ENCODE measurements at regions not wholly inside any gene's neighbourhood (a gene's known extent, or its start where the extent isn't known, plus 50 kb on each side); places are given as distances from the start of the nearest gene placed in this dataset.
"Not testable (repeated sequence)": the region's sequence is repeated elsewhere in the genome, so short reads cannot be mapped to it uniquely, and the experiment has no call there.

DNA sequence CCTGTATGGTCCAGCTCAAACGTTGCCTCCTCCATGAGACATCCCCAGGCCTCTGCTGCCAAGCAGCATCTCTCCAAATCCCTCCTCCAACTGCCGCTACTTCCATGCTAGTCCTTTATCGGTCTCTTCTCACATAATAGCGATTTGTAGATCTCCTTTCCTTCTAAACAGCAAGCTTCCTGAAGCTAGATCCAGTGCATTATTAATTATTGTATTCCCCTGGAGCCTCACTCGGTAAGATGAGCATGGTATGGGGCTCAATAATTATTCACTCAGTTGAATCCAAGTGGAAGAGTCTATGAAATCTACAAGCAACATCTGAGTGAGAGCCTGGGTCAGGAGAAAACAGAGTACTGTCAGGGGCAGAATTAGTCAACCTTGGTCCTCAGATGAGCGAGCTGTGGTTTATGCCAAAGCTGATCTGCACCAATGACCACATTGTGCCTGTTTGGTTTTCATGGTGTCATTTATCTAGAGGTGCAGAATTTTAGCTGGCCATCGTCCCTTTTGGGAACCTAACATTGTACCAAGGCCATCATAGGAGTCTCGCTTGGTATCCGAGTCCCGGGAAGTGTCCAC, 93.8 kb upstream of the UBE2E1 start:
- Histone ChIP-seq H3K27ac (ENCODE audit: low read length) (peak overlapping the region; percentile 49), H3K9me3 (ENCODE audit: control insufficient read depth in 1 of 2, low read length in 2 of 2) (no peaks in the 10 kb centered on the region), H3K4me1 (ENCODE audit: control insufficient read depth in 1 of 2, insufficient read depth in 2 of 2, low read length in 2 of 2) (no peaks in the 10 kb centered on the region), H3K27me3 (ENCODE audit: low read depth, low read length) (no peaks in the 10 kb centered on the region), H3K4me3 (ENCODE audit: low read depth in 1 of 2, low read length in 2 of 2) (no peak overlapping the region), H3K36me3 (ENCODE audit: control insufficient read depth in 1 of 2, insufficient read depth in 2 of 2, low read length in 2 of 2) (no peaks in the 10 kb centered on the region)

DNA sequence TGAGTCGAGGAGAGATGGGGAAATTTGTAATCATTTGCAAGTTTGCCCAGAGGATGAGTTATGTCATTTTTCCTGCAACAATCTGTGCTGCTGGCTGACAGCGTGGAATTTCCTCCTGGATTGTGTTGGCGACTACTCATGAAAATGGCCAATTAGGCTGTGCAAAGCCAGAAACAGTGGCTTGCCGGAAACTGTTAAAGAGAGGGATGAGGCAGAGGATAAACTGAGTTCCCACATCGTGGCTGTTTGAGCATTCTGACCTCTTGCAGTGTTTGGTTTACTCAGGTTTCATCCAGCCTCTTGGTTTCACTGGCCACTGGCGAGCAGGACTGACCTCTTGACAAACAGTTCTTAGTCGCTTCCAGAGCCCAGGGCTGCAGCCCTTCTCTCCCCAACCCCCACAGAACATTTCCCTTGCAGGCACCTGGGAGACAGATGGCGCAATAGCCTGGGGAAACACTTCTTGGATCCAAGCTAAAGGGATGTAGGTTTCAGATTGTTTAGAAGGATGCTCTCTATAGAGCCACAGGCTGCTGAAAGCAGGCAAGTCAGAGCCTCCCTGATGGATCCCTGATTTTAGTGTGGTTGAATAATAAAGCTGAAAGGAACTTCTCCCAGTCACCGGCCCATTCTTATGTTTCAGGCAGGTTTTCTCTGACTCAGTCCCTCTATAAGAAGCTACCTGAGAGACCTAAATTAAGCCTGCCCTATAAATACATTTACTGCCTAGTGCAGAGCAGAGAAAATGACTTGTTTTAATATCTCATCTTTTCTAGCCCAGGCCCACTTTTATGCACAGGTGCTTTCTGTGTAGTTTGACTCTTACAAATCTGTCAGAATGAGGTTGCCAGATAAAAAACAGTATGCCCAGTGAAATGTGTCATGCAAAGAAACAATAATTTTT, 92.8 kb upstream of the UBE2E1 start:
- Histone ChIP-seq H3K27me3 (ENCODE audit: low read depth, low read length) (no peaks in the 10 kb centered on the region), H3K4me1 (ENCODE audit: control insufficient read depth in 1 of 2, insufficient read depth in 2 of 2, low read length in 2 of 2) (no peaks in the 10 kb centered on the region), H3K4me3 (ENCODE audit: low read depth in 1 of 2, low read length in 2 of 2) (no peak overlapping the region), H3K27ac (ENCODE audit: low read length) (peak overlapping the region; percentile 49), H3K36me3 (ENCODE audit: control insufficient read depth in 1 of 2, insufficient read depth in 2 of 2, low read length in 2 of 2) (no peaks in the 10 kb centered on the region), H3K9me3 (ENCODE audit: control insufficient read depth in 1 of 2, low read length in 2 of 2) (no peaks in the 10 kb centered on the region)

DNA sequence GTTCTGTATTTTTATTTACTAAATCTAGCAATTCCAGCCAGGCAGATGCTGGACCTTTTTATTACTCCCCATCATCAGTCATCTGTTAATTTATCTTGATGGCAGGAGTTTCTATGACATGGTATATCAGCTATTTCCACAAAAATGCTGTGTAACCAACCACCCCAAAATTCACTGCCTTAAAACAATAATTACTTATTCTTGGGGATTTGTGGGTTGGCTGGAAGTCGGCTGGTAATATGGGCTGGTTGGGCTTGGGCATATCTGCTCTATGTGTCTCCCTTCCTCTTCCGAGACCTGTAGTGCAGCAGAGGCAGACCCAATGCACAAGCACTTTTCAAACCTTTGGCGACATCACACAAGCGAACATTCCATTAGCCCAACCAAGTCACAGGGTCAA, 92.1 kb upstream of the UBE2E1 start:
- no peaks in the 10 kb centered on the region for H3K4me1 ChIP-seq (ENCODE audit: control insufficient read depth in 1 of 2, insufficient read depth in 2 of 2, low read length in 2 of 2)
- H3K4me3 ChIP-seq (ENCODE audit: low read depth in 1 of 2, low read length in 2 of 2) = no peak overlapping the region
- H3K36me3 ChIP-seq (ENCODE audit: control insufficient read depth in 1 of 2, insufficient read depth in 2 of 2, low read length in 2 of 2) = no peaks in the 10 kb centered on the region
- H3K27ac ChIP-seq (ENCODE audit: low read length) = no peak overlapping the region
- no peaks in the 10 kb centered on the region for H3K27me3 ChIP-seq (ENCODE audit: low read depth, low read length)
- no peaks in the 10 kb centered on the region for H3K9me3 ChIP-seq (ENCODE audit: control insufficient read depth in 1 of 2, low read length in 2 of 2)

DNA sequence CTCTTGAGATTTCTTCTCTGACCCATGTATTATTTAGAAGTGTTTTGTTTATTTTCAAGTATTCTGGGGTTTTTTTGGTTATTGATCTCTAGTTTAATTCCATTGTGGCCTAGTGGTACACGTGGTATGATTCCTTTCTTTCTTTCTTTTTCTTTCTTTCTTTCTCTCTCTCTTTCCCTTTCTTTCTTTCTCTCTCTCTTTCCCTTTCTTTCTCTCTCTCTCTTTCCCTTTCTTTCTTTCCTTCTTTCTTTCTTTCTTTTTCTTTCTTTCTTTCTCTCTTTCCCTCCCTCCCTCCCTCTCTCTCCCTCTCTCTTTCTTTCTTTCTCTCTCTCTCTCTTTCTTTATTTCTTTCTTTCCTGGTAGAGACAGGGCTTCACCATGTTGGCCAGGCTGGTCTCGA, 85.7 kb upstream of the UBE2E1 start:
- Histone ChIP-seq H3K36me3 (ENCODE audit: control insufficient read depth in 1 of 2, insufficient read depth in 2 of 2, low read length in 2 of 2) (no peaks in the 10 kb centered on the region), H3K4me3 (ENCODE audit: low read depth in 1 of 2, low read length in 2 of 2) (no peak overlapping the region), H3K27ac (ENCODE audit: low read length) (no peak overlapping the region), H3K4me1 (ENCODE audit: control insufficient read depth in 1 of 2, insufficient read depth in 2 of 2, low read length in 2 of 2) (no peaks in the 10 kb centered on the region), H3K27me3 (ENCODE audit: low read depth, low read length) (no peaks in the 10 kb centered on the region), H3K9me3 (ENCODE audit: control insufficient read depth in 1 of 2, low read length in 2 of 2) (no peaks in the 10 kb centered on the region)

DNA sequence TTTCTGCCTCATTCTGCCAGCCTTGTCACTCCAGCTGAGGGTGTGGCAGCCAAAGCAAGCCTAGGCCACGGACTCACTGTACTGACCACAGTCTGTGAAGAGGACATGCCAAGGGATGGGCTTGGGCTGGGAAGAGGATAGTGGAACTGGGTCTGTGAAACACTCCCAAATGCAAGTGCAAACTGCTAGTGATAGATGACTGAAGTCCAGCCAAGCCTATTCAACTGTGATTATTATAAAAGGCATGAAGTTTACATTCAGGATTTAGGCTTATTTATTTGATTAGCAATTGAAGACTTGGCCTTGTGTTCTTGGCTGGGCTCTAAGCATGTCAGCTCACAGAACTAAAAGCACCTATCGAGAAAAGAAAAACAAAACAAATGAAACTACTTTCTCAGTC, 84.9 kb upstream of the UBE2E1 start:
- Histone ChIP-seq H3K27ac (ENCODE audit: low read length) (no peak overlapping the region), H3K36me3 (ENCODE audit: control insufficient read depth in 1 of 2, insufficient read depth in 2 of 2, low read length in 2 of 2) (no peaks in the 10 kb centered on the region), H3K4me1 (ENCODE audit: control insufficient read depth in 1 of 2, insufficient read depth in 2 of 2, low read length in 2 of 2) (no peaks in the 10 kb centered on the region)

DNA sequence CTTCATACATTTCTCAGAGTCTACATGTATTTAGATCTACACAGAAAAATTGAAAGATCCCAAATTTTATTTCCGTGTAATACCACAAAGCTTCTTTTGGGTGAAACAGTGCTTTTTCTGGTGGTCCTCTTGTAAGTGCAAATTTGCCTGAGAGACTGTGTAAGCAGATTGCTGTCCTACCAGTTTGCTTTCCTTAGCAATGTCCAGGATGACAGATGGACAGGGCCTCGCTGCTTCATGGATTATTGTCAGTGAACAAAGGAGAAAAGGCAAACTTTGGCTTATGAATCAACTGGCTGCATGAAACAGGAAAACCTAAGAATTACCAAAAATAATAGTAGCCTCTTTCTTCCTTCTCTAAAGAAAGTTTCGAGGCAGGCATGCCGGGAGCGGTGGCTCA, 82.6 kb upstream of the UBE2E1 start:
- Histone ChIP-seq H3K27ac (ENCODE audit: low read length) (no peak overlapping the region), H3K4me3 (ENCODE audit: low read depth in 1 of 2, low read length in 2 of 2) (no peak overlapping the region), H3K36me3 (ENCODE audit: control insufficient read depth in 1 of 2, insufficient read depth in 2 of 2, low read length in 2 of 2) (no peaks in the 10 kb centered on the region), H3K4me1 (ENCODE audit: control insufficient read depth in 1 of 2, insufficient read depth in 2 of 2, low read length in 2 of 2) (no peaks in the 10 kb centered on the region), H3K9me3 (ENCODE audit: control insufficient read depth in 1 of 2, low read length in 2 of 2) (no peaks in the 10 kb centered on the region), H3K27me3 (ENCODE audit: low read depth, low read length) (no peaks in the 10 kb centered on the region)

More for the DNA sequence above, 84.9 kb upstream of the UBE2E1 start:
- no peaks in the 10 kb centered on the region for H3K9me3 ChIP-seq (ENCODE audit: control insufficient read depth in 1 of 2, low read length in 2 of 2)
- H3K4me3 ChIP-seq (ENCODE audit: low read depth in 1 of 2, low read length in 2 of 2) = no peak overlapping the region
- H3K27me3 ChIP-seq (ENCODE audit: low read depth, low read length) = no peaks in the 10 kb centered on the region

DNA sequence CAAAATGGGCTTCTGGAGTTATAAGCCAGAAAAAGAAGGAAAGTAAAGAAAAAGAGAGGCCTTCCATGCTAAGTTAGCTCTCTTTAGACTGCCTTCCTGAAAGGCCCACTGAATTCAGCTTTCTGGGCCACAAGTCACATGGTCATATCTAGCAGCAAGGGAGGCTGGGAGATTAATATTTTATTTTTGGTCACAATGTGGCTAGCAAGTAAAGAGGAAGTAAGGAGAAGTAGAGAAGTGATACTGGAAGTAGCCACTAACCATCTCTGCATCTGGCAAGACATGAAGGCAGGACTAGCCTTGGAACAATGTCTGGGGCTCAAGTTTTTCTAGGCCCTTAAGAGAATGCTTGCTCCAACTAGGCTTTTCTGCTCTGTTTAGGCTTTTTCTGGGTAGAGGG, 81.8 kb upstream of the UBE2E1 start:
- Histone ChIP-seq H3K4me1 (ENCODE audit: control insufficient read depth in 1 of 2, insufficient read depth in 2 of 2, low read length in 2 of 2) (peaks cover 0 to 2% of the 10 kb centered on the region in 2 donors), H3K27me3 (ENCODE audit: low read depth, low read length) (no peaks in the 10 kb centered on the region), H3K36me3 (ENCODE audit: control insufficient read depth in 1 of 2, insufficient read depth in 2 of 2, low read length in 2 of 2) (no peaks in the 10 kb centered on the region), H3K27ac (ENCODE audit: low read length) (no peak overlapping the region), H3K4me3 (ENCODE audit: low read depth in 1 of 2, low read length in 2 of 2) (no peak overlapping the region), H3K9me3 (ENCODE audit: control insufficient read depth in 1 of 2, low read length in 2 of 2) (no peaks in the 10 kb centered on the region)

DNA sequence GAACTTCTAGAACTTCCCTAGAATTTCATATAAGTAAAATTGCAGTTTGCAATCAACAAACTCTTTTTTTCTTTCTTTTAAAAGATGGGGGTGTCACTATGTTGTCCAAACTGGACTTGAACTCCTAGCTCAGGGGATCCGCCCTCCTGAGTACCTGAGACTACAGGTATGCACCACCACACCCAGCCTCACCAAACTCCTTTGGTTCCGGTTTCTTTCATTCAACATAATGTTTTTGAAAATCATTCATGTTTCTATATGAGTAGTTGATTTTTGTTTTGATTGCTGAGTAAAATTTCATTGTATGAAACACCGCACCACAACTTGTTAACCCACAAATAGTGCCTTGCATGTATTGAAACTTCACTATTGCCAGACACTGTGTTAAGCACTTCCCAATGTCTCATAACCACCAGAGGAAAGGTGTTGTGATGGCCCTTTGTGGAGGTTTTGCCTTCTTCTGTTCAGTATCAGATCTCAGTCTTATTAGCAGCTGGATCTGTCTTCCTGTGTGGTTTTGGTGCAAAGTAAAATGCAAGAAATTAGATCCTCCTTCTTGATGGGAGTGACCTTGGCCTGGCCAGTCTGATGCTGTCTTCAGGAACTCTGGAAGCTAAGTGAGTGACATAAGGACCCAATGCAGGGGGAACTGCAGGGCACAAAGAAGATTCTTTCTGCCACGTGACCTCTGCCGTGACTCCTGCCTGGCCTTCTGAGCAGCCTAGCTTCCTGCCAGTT, 78.8 kb upstream of the UBE2E1 start:
- Histone ChIP-seq H3K4me3 (ENCODE audit: low read depth in 1 of 2, low read length in 2 of 2) (no peak overlapping the region), H3K4me1 (ENCODE audit: control insufficient read depth in 1 of 2, insufficient read depth in 2 of 2, low read length in 2 of 2) (peaks cover 0 to 5% of the 10 kb centered on the region in 2 donors), H3K27me3 (ENCODE audit: low read depth, low read length) (no peaks in the 10 kb centered on the region), H3K27ac (ENCODE audit: low read length) (no peak overlapping the region), H3K36me3 (ENCODE audit: control insufficient read depth in 1 of 2, insufficient read depth in 2 of 2, low read length in 2 of 2) (no peaks in the 10 kb centered on the region), H3K9me3 (ENCODE audit: control insufficient read depth in 1 of 2, low read length in 2 of 2) (no peaks in the 10 kb centered on the region)

DNA sequence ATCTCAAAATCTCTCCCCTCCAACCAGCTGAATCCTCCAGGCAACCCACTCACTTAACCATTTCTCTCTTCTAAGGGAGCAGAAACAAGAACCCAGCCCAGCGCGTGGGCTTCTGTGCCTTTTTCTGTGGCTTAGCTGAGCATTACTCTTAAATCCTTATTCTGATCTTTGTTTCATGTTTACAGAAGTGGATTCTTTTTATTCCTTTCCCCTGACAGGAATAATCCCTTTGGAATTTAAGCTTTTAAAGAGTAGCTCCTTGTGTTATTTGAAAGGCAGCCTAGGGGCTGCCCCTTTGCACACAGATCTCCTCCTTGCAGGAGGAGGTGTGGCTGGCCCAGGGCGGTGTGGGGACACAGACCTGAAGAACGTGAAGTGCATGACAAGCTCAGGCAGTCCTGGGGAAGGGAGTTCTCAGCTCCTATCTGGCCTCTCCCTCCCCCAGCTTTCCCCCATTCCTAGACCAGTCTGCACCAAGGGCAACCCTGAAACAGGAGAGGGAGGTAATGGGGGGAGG, 77.1 kb upstream of the UBE2E1 start:
- Histone ChIP-seq H3K4me1 (ENCODE audit: control insufficient read depth in 1 of 2, insufficient read depth in 2 of 2, low read length in 2 of 2) (peaks cover 0 to 5% of the 10 kb centered on the region in 2 donors), H3K27me3 (ENCODE audit: low read depth, low read length) (no peaks in the 10 kb centered on the region), H3K4me3 (ENCODE audit: low read depth in 1 of 2, low read length in 2 of 2) (no peak overlapping the region), H3K9me3 (ENCODE audit: control insufficient read depth in 1 of 2, low read length in 2 of 2) (no peaks in the 10 kb centered on the region), H3K27ac (ENCODE audit: low read length) (no peak overlapping the region), H3K36me3 (ENCODE audit: control insufficient read depth in 1 of 2, insufficient read depth in 2 of 2, low read length in 2 of 2) (no peaks in the 10 kb centered on the region)

DNA sequence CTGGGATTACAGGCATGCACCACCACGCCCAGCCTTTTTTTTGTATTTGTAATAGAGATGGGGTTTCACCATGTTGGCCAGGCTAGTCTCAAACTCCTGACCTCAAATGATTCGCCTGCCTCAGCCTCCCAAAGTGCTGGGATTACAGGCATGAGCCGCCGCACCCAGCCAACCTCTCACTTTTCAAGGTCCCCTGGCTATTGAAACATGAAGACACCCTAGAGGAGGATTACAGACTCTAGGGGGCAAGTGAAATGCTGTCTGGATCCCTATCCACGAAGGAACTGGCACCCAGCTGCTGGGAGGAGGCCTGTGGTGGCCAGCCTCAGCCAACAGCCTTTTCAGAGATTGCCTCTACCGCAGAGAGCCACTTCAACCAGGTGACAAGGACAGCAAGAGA, 76.4 kb upstream of the UBE2E1 start:
- not testable (repeated sequence) for H3K27ac ChIP-seq (ENCODE audit: low read length); H3K4me1 ChIP-seq (ENCODE audit: control insufficient read depth in 1 of 2, insufficient read depth in 2 of 2, low read length in 2 of 2); H3K36me3 ChIP-seq (ENCODE audit: control insufficient read depth in 1 of 2, insufficient read depth in 2 of 2, low read length in 2 of 2); H3K4me3 ChIP-seq (ENCODE audit: low read depth in 1 of 2, low read length in 2 of 2); H3K9me3 ChIP-seq (ENCODE audit: control insufficient read depth in 1 of 2, low read length in 2 of 2); H3K27me3 ChIP-seq (ENCODE audit: low read depth, low read length)

DNA sequence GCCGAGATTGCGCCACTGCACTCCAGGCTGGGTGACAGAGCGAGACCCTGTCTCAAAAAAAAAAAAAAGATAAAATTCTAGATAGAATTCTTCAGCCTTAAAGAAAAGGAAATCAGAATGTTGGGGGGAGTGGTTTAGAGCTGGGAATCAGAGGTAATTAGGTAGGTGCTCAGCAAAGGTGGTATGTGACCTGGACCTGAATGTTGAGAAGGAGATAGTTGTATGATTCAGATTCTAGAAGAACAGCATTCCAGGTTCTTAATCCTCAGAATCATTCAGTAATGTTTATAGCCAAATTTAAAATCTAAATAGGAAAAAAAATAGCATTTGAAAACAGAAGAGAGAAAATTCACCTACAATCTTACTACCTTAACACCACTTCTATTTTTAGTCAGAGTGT, 71.3 kb upstream of the UBE2E1 start:
- no peak overlapping the region for H3K4me3 ChIP-seq (ENCODE audit: low read depth in 1 of 2, low read length in 2 of 2)
- H3K27me3 ChIP-seq (ENCODE audit: low read depth, low read length) = no peaks in the 10 kb centered on the region
- no peak overlapping the region for H3K27ac ChIP-seq (ENCODE audit: low read length)
- no peaks in the 10 kb centered on the region for H3K36me3 ChIP-seq (ENCODE audit: control insufficient read depth in 1 of 2, insufficient read depth in 2 of 2, low read length in 2 of 2)
- no peaks in the 10 kb centered on the region for H3K9me3 ChIP-seq (ENCODE audit: control insufficient read depth in 1 of 2, low read length in 2 of 2)
- H3K4me1 ChIP-seq (ENCODE audit: control insufficient read depth in 1 of 2, insufficient read depth in 2 of 2, low read length in 2 of 2) = peaks cover 0 to 8% of the 10 kb centered on the region in 2 donors
